Activated CD4-positive, alpha-beta T cell treated with anti-CD3 and anti-CD28 coated beads, Interleukin-2, Interleukin-4, amounts not matched to agents 100 ng/mL and 50 ng/mL, durations not matched to agents 16 hours and 8 hours (primary cell): ENCODE measurements at regions not wholly inside any gene's neighbourhood (a gene's known extent, or its start where the extent isn't known, plus 50 kb on each side); places are given as distances from the start of the nearest gene placed in this dataset.
"Not testable (repeated sequence)": the region's sequence is repeated elsewhere in the genome, so short reads cannot be mapped to it uniquely, and the experiment has no call there.

Experiments
- DNase-seq: peaks from one replicate; pipeline ENCODE4 v3.0.0-alpha.2; 2020; ENCODE audit warnings: low spot score

DNA sequence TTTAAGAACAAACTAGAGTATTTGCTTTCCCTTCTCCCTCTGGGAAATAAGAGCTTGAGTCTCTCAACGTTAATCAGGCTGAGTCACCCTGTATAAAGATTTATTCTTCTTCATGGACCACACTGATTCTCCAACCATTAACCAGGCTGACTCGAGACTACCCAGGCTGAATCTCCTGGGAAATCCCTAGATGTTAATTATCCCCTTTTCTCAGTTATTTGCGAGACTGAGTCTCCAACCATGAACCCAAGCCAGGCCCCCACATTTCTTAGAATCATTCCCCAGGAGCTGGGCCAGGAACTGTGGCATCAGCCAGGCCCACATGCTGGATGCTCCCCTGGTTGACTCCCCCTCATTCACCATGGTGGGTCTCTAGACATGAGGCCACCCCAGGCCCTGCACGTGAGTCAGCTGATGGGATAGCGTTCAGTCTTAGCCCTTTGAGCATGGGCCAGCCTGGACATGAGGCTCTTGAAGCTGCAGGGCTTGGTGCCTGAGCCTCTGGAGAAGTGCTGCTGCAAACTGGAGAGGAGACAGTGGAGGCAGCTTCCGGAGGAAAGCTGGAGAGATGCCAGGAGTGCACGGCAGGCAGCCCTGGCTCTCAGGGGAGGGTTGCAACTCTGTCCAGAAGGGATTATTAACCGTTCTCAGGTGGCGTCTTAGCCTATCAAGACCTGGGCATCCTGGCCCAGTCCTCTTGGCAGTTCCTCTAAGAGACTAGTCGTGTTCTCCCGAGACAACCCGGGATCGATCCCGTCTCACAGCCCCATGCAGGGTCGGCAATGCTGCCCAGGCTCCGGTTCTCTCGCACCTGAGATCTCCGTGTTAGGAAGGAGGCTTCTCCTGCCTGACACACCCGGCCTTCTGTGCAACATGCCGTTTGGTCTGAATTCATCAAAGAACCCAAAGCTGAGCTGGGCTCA, 296.6 kb downstream of the ADGRD1 start:
- DNase-seq = no peak

DNA sequence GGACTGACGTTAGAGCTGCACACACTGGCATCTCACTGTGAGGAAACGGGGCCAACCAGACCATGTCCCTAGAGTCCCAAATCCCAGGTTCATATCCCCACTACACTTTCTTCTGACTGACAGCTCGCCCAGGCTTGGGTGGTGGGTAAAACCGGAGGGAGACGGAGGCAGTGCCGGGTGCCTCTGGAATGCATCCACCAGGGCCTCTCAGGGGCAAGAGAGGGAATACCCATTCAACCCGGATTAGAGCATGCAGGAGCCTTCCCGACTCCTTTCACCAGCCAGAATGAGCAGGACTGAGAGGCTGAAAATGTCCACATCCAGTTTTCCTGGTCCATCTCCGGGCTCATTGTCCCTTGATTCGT, 297.2 kb downstream of the ADGRD1 start:
- no peak for DNase-seq

DNA sequence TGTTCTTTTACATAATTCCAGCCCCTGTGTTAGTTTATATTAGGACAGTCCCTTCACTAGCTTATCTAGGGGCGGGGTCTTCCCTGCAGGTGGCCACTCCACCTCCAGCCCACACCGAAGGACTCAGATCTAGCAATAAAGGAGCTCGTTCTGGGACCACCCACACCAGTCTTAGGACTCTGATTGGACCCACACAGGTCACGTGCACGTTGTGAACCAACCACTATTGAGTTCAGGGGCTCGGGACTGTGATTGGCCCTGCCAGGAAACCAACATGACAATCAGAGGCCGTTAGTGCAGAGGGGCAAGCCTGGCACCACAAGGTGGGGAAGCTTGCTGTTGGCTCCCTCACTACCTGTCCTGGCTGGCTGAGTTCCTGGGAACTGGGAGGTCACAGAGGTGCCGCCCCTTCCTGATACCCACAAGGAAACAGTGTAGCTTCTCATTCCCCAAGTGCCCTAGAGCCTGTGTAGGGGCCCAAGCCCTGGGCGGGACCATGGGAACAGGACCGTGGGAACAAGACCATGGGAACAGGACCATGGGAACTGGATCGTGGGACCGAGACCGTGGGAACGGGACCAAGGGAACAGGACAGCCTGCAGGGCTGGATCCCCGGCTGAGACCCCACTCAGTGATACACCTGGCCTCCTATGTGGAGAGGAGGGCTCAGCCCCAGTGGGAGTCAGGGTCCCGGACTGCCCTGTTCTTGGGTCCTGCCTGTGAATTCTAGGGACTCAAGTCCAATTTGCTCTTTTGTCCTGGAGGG, 297.8 kb downstream of the ADGRD1 start:
- DNase-seq = no peak

DNA sequence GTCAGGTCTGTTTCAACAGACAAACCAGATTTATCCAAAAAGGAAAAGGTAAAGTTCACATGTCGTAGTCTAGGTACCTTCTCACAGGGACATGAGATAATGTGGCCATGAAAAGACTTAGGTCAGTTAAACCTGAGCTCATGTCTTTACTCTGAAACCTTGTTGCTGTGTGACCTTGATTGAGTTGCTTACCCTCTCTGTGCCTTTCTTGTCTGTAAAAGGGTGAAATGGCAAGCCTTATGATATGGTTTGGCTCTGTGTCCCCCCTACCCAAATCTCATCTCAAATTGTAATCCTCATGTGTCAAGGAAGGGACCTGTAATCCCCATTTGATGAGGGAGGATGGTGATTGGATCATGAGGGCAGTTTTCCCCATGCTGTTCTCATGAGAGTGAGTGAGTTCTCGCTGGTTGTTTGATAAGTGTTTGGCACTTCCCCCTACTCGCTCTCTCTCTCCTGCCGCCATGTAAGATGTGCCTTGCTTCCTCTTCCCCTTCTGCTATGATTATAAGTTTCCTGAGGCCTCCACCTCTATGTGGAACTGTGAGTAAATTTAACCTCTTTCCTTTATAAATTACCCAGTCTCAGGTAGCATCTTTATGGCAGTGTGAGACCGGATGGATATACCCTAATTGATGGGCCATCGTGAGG, 299.8 kb downstream of the ADGRD1 start:
- DNase-seq = no peak

DNA sequence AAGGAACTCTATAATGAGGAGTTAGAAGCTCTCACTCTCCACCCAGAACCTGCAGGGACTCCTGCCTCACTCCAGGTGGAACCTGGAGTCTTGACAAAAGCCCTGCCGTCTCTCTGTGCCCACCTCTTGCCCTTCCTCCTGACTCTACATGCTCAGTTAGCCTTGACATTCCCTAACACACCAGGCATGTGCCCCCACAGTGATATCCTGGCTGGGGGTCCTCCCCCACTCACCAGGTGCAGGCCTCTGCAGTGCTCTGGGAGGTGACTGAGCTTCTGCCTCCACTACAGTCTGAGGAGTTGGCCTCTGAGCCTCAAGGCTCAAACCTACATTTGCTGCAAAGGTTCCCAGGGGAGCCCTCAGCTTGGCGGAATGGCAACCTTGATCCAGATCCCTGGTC, 300.7 kb downstream of the ADGRD1 start:
- no peak for DNase-seq

DNA sequence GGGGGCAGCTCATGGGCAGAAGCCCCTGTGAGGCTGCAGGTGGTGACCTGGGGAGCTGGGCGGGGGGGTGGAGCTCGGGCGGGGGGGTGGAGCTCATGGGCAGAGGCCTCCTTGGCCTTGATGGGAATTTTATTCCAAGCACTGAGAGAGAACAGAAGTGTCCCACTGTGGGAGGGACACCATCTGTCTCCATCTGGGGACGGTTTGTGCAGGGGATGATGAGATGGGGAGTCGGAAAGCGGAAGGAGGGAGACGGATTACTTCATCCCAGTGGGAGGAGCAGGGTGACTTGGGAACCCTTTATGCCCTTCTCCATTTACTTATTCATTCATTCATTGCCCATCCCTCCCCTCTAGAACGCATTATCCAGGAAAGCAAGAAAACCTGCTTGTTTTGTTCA, 304.7 kb downstream of the ADGRD1 start:
- DNase-seq = no peak

DNA sequence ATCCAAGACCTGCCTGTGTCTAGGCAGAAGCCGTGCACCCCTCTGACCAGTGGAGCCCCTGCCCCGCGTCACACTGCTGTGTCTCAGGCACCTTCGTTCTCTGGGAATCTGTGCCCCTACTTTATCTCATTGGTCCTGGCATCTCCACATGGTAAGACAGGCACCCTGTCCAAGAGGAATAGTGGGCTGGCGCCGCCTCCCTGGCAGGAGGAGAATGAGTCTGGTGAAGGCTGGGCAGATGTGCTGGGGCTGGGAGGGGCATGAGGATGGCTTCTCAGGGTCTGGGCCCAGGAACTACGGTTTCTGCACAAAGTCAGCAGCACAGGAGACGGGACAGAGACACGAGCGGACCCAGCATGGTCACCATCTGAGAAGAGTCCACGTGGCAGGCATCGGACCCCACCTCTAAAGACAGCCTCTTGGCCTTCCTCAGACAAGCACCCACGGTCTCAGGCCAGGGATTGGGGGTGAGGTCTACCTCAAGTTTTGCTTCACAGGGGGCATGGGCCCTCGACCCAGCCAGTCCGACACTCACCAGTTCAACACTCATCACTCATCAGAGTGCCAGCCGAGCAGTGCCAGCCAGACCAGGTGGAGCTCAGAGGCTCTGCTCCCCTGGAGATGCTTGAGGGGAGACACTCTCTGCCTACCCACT, 306.7 kb downstream of the ADGRD1 start:
- no peak for DNase-seq

DNA sequence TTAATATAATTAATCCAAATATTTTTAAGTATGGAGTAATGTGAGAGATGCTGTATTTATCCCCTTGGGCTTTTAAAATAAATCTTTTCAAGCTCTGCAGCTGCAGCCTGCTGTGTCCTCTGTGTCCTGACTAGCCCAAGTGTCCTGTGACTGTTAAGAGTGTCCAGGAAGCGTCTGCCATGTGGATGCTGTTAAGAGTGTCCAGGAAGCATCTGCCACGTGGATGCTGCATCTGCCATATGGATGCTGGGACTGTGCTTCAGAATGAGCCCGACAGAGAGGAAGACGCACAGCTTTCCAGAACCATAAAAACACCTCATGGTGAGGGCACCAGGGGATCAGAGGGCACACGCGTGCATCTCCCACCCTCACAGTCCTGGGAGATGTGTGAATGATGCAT, 307.2 kb downstream of the ADGRD1 start:
- no peak for DNase-seq

DNA sequence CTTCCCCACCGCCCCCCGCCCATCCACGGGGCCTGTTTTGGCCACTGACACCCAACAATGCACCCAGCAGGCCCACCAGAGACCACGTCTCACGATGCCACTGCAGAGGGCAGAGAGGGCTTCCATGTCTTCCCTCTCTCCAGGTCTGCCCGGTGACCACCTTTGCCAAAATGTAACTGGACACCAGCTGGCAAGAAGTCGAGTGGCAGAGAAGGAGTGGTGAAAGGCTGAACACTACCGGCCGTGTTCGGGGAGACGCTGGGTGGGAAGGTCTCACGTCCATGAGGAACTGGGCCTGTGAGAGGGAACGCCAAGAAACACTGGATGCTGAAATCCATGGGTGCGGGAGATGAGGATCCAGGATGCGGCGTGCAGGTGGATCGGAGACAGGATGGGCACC, 308.2 kb downstream of the ADGRD1 start:
- DNase-seq = no peak

DNA sequence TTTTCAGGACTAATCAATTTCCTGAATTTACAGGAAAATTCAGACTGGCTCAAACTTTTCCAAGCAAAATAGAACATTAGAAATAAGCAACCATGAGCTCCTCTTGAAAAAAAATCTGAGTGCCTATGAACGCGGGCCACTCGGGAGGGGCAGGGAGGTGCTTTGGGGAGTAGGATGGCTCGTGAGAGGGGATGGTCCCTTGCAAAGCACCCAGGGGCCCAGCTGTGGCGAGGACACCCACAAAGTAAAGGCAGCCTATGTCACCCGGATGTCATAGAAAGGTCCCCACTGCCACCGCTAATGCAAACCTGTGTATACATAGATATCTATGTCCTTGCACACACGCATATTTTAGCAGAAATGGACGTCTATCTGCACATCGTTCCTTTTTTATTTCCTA, 309.9 kb downstream of the ADGRD1 start:
- DNase-seq = no peak

DNA sequence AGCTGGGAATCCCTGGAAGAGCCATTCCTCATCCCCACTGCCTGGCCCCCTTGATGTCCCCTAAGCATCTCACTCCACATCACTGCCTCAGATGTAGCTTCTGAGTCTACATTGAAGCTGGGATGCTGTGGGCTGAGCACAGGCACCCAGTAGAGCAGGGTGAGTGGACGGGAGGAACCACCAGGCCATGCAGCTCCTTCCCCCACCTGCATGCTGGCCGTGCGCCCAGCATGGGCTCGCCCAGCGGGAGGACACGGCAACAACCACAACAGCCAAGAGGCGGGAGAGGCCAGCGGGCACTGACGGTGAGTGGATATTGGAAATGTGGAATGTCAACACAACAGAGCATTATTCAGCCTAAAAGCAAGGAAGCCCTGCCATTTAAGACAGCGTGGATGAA, 310.9 kb downstream of the ADGRD1 start:
- DNase-seq = no peak

DNA sequence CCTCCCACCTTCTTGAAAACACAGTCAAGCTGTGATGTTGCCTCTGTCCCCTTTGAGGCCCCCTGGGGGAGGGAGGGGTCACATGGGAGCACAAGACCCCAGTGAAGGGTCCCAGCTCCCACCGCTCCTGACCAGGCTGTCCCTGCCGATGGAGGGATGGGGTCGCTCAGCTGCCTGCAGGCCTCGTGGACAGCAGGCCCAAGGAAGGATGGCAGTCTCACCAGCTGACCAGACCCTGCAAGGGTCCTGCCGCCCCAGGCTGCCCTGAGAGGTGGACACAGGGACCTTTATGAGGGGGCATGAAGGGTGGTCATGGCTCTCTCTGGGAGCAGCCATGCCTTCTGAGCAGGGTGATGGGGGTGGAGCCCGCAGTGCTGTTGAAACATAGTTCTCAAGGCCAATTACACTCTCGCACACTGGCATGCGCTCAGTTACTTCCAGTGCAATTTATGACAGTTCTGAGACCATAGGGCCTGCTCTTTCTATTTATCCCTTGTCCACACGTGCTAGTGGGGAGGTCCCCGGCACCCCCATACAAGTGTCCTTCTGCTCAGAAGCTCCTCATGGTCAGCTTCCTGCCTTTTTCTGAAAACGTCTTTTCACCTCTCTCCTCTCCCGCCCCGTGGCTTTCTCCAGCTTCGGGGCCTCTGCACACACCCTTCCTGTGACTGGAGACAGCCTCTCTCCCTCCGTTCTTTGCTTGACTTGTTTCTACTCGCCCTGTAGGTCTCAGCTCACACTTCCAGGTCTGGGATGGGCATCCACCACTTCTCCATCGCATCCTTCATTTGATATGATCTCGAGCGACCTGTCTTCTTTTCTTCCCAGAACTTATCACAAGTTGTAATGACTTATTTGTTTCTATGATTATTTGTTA, 313.1 kb downstream of the ADGRD1 start:
- DNase-seq = no peak

DNA sequence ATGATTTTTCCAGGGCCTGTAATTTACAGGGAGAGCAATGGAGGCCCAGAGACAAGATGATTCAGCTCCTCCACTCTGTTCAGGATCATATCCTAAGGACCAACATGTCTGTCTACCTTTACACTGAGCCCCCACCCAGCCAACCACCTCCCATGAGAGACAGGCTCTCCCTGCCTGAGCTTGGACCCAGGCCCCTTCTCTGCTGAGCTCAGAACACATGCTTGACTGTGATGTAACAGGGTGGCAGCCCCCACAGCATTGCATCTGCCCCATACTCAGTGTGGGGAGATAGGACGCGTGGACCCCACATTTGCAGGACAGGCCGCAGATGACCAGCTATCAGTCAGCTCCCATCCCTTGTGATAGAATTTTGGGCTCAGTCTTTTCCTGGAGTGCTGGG, 313.9 kb downstream of the ADGRD1 start:
- no peak for DNase-seq

DNA sequence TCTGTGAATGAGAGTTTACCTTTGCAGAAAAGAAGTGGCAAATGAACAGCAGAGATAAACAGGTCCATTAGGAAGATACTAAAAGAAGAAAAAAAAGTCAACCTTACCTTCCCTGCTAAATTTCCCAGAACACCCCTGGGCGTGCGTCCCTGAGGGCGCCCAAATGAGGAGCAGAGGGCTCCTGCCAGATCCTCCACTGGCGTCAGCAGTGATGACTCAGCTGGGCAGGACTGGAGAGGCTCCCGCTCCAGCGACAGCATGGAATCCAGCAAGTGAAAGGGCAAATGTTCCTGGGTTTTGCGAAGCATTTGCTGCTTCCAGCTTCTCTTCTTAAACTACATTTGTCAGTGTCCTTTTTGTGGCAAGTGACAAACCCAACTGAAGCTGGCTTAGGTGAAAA, 314.4 kb downstream of the ADGRD1 start:
- DNase-seq = not testable (repeated sequence)

DNA sequence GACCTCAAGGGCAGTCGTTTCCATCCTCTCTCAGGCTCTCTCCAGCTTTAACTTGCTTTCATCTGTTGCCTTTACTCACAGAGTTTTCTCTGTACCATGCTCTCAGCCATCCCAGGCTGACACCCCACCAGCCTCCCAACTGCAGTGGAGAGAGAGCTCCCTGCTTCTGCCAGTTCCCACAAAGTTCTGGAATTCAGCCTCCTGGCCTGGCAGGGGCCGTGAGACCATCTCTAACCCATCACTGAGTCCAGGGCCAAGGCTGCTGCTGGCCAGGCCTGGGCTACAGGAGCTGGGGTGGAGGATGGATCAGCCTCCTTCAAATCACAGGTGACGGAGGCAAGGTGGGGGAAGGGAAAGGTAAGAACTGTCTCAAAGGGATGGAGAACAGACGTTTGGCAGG, 314.9 kb downstream of the ADGRD1 start:
- not testable (repeated sequence) for DNase-seq

DNA sequence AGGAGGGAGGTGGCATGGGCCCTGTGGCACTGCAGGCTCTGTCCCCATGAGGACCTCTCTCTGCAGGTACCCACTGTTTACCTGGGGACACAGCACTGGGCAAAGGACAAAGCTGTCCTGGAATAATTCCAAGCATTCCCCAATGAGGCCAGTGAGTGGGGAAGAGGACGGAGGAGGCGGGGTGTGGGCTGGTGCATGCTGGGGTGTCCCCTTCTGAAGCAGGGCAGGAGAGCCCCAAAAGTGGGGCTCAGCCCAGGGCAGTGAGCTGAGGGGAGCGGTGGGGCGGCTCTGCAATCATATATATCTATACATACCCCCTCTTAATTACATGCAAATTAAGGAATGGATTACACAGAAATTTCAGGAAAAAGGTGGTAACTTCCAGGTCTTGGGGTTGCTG, 315.8 kb downstream of the ADGRD1 start:
- no peak for DNase-seq

DNA sequence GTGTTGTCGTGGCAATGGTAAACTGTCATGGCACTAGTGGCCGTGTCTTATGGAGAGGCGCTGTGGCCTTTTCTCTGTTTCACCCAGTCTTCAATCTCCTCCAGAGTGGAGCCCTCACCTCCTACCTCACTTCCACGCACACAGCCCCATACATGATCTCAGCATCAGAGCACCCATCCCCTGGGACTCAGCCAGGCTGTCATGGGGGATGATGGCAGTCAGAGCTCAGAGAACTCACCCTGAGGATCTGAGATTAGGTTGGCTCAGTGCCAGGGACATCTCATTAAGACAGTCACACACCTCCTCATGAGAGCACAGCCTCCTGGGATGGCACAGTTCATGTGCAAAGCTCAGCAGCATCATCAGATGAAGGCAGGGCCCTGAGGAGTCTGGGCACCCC, 316.3 kb downstream of the ADGRD1 start:
- DNase-seq = not testable (repeated sequence)

DNA sequence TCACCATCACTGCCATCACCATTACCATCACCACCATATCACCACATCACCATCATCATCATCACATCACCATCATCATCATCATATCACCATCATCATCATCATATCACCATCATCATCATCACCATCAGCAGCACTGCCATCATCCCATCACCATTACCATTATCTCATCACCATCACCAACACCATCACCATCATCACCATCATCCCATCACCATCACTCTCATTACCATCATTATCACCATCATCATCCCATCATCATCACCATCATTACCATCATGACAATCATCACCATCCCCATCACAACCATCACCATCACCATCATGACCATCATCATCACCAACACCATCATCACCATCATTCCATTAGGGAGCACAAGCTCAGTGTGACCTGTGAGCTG, 318.0 kb downstream of the ADGRD1 start:
- DNase-seq = no peak

DNA sequence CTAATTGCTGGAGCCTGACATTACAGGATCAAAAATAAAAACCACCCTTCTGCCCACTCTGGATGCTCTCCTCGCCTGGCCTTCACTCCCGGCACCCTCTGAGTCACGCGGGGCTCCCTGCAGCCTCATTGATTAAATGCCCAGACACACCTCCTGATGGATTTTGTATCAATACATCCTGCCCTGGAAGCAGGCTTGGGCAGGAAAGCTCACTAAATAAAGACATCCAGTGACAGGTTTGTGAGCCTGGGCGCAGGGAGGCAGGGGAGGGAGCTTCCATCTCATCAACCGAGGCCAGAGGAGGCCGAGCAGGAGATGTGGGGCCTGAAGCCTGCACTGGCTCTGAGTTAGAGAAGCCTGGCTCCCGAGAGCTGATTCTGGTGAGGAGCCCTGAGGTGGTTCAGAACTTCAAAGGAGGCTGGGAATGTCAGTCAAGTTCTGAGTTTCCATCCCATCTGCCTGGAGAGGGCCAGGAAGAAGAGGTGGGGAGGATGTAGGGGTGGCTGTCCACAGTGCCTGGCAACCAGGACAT, 318.6 kb downstream of the ADGRD1 start:
- DNase-seq = not testable (repeated sequence)

DNA sequence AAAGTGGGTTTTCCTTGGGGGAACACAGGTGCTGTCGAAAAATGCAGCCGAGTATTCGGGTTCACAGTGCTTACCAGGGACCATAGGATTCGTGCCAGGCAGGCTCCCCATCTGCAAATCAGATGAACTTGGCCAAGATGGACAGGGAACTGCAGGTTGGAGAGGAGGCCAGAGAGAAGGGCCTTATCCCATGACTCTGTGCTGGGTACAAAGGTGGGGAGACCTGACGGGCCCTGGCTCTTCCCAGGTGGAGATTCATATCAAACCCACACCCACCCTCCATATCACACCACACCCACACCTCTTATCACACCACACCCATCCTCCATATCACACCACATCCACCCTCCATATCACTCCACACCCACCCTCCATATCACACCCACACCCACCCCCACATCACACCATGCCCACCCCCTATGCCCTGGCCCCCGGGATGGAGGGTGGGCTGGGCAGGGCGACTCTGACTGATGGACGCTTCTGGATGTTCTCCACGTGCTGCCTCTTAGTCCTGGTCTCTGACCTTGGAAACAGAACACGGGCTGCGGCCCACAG, 319.7 kb downstream of the ADGRD1 start:
- DNase-seq = no peak

DNA sequence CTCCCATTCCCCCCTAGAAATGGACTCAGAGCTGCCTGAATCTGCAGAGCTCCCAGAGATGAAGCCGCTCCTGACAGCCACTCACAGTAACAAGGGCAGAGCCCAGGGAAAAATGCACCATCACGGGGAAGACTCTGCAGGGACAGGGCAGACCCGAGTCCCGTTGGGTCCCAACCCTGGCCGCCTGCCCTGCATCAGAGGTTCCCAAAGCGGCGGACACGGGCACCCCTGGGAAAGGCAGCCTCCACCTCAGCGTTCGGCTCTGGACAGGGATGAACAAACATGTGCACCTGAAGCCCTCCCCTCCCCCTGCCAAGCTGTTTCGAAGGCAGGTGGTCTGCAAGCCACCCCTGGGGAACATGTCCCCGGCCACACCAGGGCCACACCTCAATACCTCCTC, 320.4 kb downstream of the ADGRD1 start:
- no peak for DNase-seq
